Activated T-helper 17 cell treated with anti-CD3 and anti-CD28 coated beads, Interleukin-2, amount 50 U/mL, for 72 hours (primary cell): ENCODE measurements at regions not wholly inside any gene's neighbourhood (a gene's known extent, or its start where the extent isn't known, plus 50 kb on each side); places are given as distances from the start of the nearest gene placed in this dataset.

Experiments used
- ATAC-seq: fragments of 150-1000 bp; cut with Tn5 transposase; replicated peaks from 2 replicates; pipeline ENCODE4 v1.10.0; 2021; ENCODE audit warnings: mild to moderate bottlenecking, moderate library complexity
- H3K27ac Mint-ChIP-seq: one replicate; pipeline ENCODE4 v1.8.0; 2022; ENCODE audit warnings: mixed read lengths
- H3K27me3 Mint-ChIP-seq: one replicate; pipeline ENCODE4 v1.8.0; 2022; ENCODE audit warnings: mixed read lengths
- H3K36me3 Mint-ChIP-seq: one replicate; pipeline ENCODE4 v1.8.0; 2022; ENCODE audit warnings: low read depth, mild to moderate bottlenecking, mixed read lengths
- H3K4me1 Mint-ChIP-seq: one replicate; pipeline ENCODE4 v1.8.0; 2022; ENCODE audit warnings: mixed read lengths
- H3K4me3 Mint-ChIP-seq: one replicate; pipeline ENCODE4 v1.8.0; 2022; ENCODE audit warnings: mild to moderate bottlenecking, mixed read lengths
- H3K9me3 Mint-ChIP-seq: one replicate; pipeline ENCODE4 v1.8.0; 2022; ENCODE audit warnings: mixed read lengths

GRCh38 chr2:18363348-18363747 lies 197.1 kb downstream of the RDH14 start:
- Mint-ChIP-seq H3K4me3 (no peak overlapping the region), H3K27me3 (peaks cover 12% of the 10 kb centered on the region)
- no peak for ATAC-seq

DNA sequence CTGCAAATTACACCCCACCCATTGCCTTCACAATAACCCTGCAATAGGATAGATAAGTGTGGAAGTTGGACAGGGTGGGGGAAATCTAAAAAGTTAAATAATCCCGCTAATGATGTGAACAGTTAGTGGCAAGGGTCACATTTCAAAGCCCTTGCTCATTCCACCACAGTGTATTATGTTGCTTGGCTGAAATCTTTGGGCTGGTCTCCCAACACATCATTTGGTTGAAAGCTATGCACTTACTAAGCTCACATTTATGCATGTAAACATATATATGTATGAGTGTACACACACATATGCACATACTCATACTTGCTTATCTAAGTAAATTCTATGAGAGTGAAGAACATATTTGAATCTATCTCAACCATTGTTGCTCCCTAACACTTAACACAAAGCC lies 197.8 kb downstream of the RDH14 start:
- ATAC-seq = no peak
- no peaks in the 10 kb centered on the region for H3K36me3 Mint-ChIP-seq
- no peak overlapping the region for H3K27ac Mint-ChIP-seq
- H3K9me3 Mint-ChIP-seq = no peaks in the 10 kb centered on the region
- no peak overlapping the region for H3K4me3 Mint-ChIP-seq
- no peaks in the 10 kb centered on the region for H3K4me1 Mint-ChIP-seq
- peaks cover 11% of the 10 kb centered on the region for H3K27me3 Mint-ChIP-seq

More at GRCh38 chr2:18363348-18363747, 197.1 kb downstream of the RDH14 start:
- Mint-ChIP-seq H3K27ac (no peak overlapping the region), H3K4me1 (no peaks in the 10 kb centered on the region), H3K36me3 (no peaks in the 10 kb centered on the region), H3K9me3 (no peaks in the 10 kb centered on the region)

DNA sequence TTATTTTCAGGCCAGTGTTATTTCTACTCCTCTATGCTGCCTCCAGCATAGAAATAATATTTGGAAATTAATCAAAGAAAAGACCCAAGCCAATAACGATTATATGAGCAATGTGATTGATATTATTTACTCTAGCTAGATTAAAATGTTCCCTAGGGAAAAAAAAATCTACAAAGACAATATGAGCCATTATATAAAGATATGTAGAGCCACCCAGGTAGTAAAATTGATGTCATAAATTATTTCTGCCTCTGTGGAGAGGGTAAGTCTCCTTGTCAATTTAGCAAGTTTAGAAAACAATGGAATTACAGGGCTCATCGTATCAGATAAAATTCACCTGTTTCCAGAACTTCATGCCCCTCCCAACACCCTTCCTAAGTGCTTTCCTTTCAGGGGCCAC lies 202.9 kb downstream of the RDH14 start:
- no peak overlapping the region for H3K27ac Mint-ChIP-seq
- ATAC-seq = no peak
- no peaks in the 10 kb centered on the region for H3K9me3 Mint-ChIP-seq

DNA sequence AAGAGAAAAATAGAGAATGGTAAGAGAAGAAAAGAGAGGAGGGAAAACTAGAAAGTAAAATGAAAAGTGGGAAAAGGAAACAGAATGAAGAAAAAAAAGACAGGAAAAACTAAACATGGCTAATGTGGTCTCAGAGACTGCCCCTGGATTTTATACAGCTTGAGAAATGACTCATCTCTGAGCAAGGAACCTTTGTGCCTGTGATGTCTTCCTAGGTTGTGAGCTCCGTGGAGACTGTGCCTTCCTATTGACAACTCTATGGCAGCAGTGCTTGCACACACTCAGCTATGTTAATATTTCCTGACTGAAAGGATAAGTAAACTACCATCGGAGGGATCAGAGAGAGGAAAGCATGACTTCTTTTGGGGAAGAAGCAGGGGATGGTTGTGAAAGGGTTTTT lies 203.8 kb downstream of the RDH14 start:
- peaks cover 7% of the 10 kb centered on the region for H3K27me3 Mint-ChIP-seq
- H3K36me3 Mint-ChIP-seq = no peaks in the 10 kb centered on the region
- H3K4me3 Mint-ChIP-seq = no peak overlapping the region
- ATAC-seq = no peak
- H3K9me3 Mint-ChIP-seq = no peaks in the 10 kb centered on the region
- H3K4me1 Mint-ChIP-seq = no peaks in the 10 kb centered on the region
- H3K27ac Mint-ChIP-seq = no peak overlapping the region

More for the DNA sequence above, 202.9 kb downstream of the RDH14 start:
- Mint-ChIP-seq H3K36me3 (no peaks in the 10 kb centered on the region), H3K4me1 (no peaks in the 10 kb centered on the region), H3K4me3 (no peak overlapping the region), H3K27me3 (peaks cover 11% of the 10 kb centered on the region)

- Mint-ChIP-seq H3K4me1 (no peaks in the 10 kb centered on the region), H3K4me3 (no peak overlapping the region), H3K36me3 (no peaks in the 10 kb centered on the region), H3K27ac (no peak overlapping the region), H3K27me3 (peaks cover 8% of the 10 kb centered on the region), H3K9me3 (no peaks in the 10 kb centered on the region)
- no peak for ATAC-seq
Observed at GRCh38 chr2:18349421-18349820, 211.0 kb downstream of the RDH14 start.

DNA sequence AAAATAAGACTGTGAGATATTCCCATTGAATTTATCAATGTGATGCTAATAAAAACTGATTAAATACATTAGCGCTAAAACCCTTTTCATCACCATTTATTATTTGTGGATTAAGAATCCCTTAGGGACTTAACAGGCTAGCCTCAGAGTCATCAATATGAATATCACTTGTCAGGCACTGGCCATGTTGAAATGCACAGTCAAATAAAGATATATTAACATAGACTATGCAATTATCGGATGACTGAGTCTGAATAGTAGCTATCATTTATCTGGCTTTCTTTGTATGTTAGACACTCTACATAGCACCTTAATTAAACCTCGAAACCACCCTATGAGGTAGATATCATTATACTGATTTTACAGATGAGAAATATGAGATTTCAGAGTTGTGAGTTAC lies 213.6 kb downstream of the RDH14 start:
- H3K27ac Mint-ChIP-seq = no peak overlapping the region
- no peak for ATAC-seq
- no peaks in the 10 kb centered on the region for H3K4me1 Mint-ChIP-seq
- H3K36me3 Mint-ChIP-seq = no peaks in the 10 kb centered on the region
- no peaks in the 10 kb centered on the region for H3K9me3 Mint-ChIP-seq
- H3K4me3 Mint-ChIP-seq = no peak overlapping the region
- H3K27me3 Mint-ChIP-seq = peaks cover 13% of the 10 kb centered on the region

- H3K9me3 Mint-ChIP-seq = no peaks in the 10 kb centered on the region
- H3K4me3 Mint-ChIP-seq = no peak overlapping the region
- H3K27ac Mint-ChIP-seq = no peak overlapping the region
- ATAC-seq = no peak
- peaks cover 10% of the 10 kb centered on the region for H3K27me3 Mint-ChIP-seq
- no peaks in the 10 kb centered on the region for H3K36me3 Mint-ChIP-seq
- no peaks in the 10 kb centered on the region for H3K4me1 Mint-ChIP-seq
Observed at GRCh38 chr2:18346344-18346743, 214.1 kb downstream of the RDH14 start.

- Mint-ChIP-seq H3K27me3 (peaks cover 9% of the 10 kb centered on the region), H3K27ac (no peak overlapping the region), H3K4me1 (no peaks in the 10 kb centered on the region), H3K36me3 (no peaks in the 10 kb centered on the region), H3K4me3 (no peak overlapping the region), H3K9me3 (no peaks in the 10 kb centered on the region)
- no peak for ATAC-seq
Observed at GRCh38 chr2:18345848-18346247, 214.6 kb downstream of the RDH14 start.

- Mint-ChIP-seq H3K36me3 (no peaks in the 10 kb centered on the region), H3K9me3 (no peaks in the 10 kb centered on the region), H3K27me3 (peaks cover 12% of the 10 kb centered on the region), H3K27ac (no peak overlapping the region), H3K4me3 (no peak overlapping the region), H3K4me1 (no peaks in the 10 kb centered on the region)
- no peak for ATAC-seq
Observed at GRCh38 chr2:18342901-18343300, 217.6 kb downstream of the RDH14 start.

DNA sequence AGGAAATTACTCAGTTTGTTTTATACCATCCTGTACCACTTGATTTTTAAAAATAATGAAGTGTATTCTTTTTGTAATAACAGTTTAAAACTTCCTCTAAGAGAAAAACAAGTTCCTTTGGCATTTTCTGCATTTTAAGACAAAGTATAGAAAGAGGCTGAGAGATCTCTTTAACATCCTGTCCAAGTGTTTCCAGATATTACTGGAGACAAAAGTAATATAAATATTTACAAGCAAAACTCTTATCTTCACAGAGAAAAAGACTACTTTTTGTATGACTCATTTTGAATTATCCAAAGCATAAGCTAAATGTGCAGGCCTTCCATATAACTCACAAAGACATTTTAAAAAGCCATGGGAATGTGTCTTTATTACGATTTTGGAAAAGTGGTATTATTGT lies 221.1 kb downstream of the RDH14 start:
- no peaks in the 10 kb centered on the region for H3K36me3 Mint-ChIP-seq
- no peak overlapping the region for H3K4me3 Mint-ChIP-seq
- H3K27me3 Mint-ChIP-seq = peaks cover 16% of the 10 kb centered on the region
- H3K9me3 Mint-ChIP-seq = no peaks in the 10 kb centered on the region
- H3K4me1 Mint-ChIP-seq = no peaks in the 10 kb centered on the region
- H3K27ac Mint-ChIP-seq = no peak overlapping the region
- ATAC-seq = no peak

DNA sequence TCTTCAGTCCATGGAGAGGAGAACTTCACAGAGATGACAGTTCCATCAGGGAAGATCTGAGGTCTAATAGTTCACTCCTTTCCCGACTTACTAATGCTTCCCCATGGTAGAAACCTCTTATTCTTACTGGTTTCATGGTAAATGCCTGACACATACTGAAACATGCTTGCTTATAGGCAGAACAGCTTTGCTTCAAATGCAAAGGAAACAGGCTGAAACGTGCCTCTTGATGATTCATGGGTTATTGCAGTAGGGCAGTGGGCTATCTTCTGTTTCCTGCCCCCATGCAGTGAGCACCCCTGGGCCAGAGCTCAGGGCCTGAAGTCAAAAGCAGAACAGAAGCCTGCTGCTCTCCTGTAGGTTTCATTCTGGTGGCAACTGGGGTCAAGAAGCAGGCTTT lies 223.5 kb downstream of the RDH14 start:
- Mint-ChIP-seq H3K27ac (no peak overlapping the region), H3K27me3 (peaks cover 17% of the 10 kb centered on the region)
- ATAC-seq = no peak

GRCh38 chr2:18332477-18332876 lies 228.0 kb downstream of the RDH14 start:
- Mint-ChIP-seq H3K36me3 (no peaks in the 10 kb centered on the region), H3K4me1 (no peaks in the 10 kb centered on the region), H3K27ac (no peak overlapping the region), H3K9me3 (no peaks in the 10 kb centered on the region), H3K4me3 (no peak overlapping the region), H3K27me3 (peaks cover 12% of the 10 kb centered on the region)
- ATAC-seq = no peak

More for the DNA sequence above, 223.5 kb downstream of the RDH14 start:
- Mint-ChIP-seq H3K36me3 (no peaks in the 10 kb centered on the region), H3K4me3 (no peak overlapping the region), H3K4me1 (no peaks in the 10 kb centered on the region), H3K9me3 (no peaks in the 10 kb centered on the region)

DNA sequence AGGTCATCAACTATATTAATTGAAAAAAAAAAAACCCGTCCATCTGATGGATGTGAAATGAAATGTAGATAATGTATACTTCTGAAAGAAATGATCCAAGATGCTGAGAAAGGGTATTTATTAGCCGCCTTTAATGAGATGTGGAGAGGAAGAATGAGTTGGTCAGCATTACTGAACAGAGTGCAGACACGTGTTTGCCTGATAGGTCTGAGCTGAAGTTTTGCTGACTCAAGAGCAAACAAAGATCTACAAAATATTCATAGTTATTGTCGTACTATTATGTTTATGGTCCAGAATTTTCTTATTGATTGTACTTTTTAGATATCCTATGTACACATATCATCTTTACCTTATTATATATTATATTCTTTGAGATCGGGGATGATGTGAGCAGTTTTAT lies 235.3 kb downstream of the RDH14 start:
- ATAC-seq = no peak
- no peak overlapping the region for H3K27ac Mint-ChIP-seq
- no peak overlapping the region for H3K4me3 Mint-ChIP-seq
- no peaks in the 10 kb centered on the region for H3K4me1 Mint-ChIP-seq
- H3K27me3 Mint-ChIP-seq = peaks cover 4% of the 10 kb centered on the region
- no peaks in the 10 kb centered on the region for H3K36me3 Mint-ChIP-seq
- H3K9me3 Mint-ChIP-seq = no peaks in the 10 kb centered on the region

- Mint-ChIP-seq H3K27ac (no peak overlapping the region), H3K4me3 (no peak overlapping the region), H3K36me3 (no peaks in the 10 kb centered on the region), H3K27me3 (peaks cover 13% of the 10 kb centered on the region), H3K4me1 (no peaks in the 10 kb centered on the region), H3K9me3 (peaks cover 4% of the 10 kb centered on the region)
- no peak for ATAC-seq
Observed at GRCh38 chr2:18319987-18320386, 240.5 kb downstream of the RDH14 start.

DNA sequence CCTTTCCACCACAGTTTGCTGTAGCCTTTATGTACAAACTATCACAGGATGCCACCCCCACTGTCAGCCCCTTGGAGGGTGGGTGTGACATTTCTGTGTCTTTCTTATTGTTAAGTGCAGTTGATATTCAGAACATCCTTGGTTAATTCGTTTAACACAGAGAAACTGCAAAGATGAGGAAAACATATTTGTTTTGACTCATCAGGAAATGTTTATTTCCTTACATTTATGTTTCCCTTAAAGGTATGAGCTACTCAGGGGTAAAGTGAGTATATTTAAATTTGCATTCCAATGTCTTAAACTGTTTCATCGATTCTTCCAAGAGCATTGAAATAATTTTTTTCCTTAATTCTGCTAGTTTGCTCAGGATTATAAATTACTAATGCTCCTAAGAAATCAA lies 243.4 kb downstream of the RDH14 start:
- ATAC-seq = no peak
- H3K9me3 Mint-ChIP-seq = peaks cover 7% of the 10 kb centered on the region
- H3K4me3 Mint-ChIP-seq = no peak overlapping the region
- no peak overlapping the region for H3K27ac Mint-ChIP-seq
- H3K36me3 Mint-ChIP-seq = no peaks in the 10 kb centered on the region
- H3K27me3 Mint-ChIP-seq = peaks cover 11% of the 10 kb centered on the region
- no peaks in the 10 kb centered on the region for H3K4me1 Mint-ChIP-seq

- H3K4me3 Mint-ChIP-seq = no peak overlapping the region
- H3K36me3 Mint-ChIP-seq = no peaks in the 10 kb centered on the region
- ATAC-seq = no peak
- peaks cover 8% of the 10 kb centered on the region for H3K27me3 Mint-ChIP-seq
- H3K4me1 Mint-ChIP-seq = no peaks in the 10 kb centered on the region
- H3K27ac Mint-ChIP-seq = no peak overlapping the region
- H3K9me3 Mint-ChIP-seq = peaks cover 6% of the 10 kb centered on the region
Observed at GRCh38 chr2:18312818-18313217, 247.6 kb downstream of the RDH14 start.
